ENCODE measurements at regions not wholly inside any gene's neighbourhood (a gene's known extent, or its start where the extent isn't known, plus 50 kb on each side); places are given as distances from the start of the nearest gene placed in this dataset.

DNA sequence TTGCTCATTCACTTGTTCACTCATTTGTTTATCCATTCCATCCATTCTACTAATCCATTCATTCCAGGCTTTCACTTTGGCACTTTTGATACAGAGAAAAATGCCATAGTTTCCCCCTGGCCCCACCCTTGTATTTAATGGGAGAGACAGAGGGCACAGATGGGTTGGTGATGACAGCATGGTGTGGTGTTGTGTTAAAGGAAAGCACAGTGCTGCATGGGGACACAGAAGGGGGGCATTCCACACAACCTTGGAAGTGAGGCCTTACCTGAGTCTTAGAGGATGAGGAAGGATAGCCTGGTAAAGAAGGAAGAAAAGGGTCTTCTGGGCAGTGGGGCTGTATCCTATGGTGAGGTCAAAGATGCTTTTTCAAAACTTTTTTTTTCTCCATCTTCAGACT lies 248.5 kb upstream of the C11orf87 start:
- no peak for DNase-seq

DNA sequence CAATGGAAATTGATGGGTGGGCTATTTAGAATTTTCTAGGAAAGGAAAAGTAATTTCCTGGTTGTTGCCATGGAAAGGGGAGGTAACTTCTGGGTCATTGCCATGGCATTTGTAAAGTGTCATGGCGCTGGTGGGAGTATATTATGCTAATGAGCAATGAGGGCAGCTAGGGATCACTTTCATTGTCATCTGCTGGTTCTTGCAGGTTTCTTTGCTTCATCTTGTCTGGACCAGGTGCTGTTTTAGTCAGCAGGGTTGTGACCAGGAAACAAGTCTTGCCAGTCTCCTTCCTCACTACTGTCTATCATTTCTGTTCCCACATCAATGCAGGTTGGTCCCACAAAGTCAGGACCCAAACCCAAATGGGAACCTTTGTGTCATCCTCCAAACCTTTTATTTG lies 237.6 kb upstream of the C11orf87 start:
- DNase-seq, result no peak

DNA sequence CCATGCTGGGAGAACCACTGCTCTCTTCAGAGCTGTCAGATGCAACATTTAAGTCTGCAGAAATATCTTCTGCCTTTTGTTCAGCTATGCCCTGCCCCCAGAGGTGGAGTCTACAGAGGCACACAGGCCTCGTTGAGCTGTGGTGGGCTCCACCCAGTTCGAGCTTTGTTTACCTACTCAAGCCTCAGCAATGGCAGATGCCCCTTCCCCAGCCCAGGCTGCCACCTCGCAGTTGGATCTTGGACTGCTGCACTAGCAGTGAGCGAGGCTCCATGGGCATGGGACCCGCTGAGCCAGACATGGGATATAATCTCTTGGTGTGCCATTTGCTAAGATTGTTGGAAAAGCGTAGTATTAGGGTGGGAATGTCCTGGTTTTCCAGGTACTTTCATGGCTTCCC lies 229.1 kb upstream of the C11orf87 start:
- no peak for DNase-seq

DNA sequence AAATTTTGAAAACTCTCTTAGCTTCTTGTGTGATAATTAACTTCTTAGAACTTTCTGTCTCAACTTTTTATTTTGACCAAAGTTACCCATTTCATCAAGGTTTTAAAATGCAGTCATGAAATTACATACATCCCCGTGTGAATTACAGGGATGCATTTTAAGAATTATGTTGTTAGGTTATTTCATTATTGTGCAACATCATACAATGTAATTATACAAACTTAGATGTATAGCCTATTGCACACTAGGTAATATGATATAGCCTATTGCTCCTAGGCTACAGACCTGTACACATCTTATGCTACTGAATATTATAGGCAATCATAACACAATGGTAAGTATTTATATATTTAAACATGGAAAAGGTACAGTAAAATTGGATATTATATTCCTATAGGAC lies 228.1 kb upstream of the C11orf87 start:
- no peak for DNase-seq

DNA sequence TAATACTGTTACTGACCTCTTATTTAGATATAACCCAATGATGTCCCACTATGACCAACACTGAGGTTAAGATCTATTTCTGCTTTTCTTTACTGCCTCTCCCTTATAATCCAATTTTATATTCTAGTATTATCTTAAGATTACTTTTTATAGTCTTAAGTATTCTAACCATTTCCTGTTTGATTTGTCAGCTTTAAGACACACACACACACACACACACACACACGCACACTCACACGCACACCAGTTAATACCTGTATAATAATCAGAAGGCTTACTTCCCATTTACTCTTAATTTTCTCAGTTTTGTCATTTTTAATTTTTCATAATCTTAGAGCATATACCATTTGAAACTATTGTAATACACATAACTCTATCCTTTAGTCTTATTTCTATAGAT lies 226.0 kb upstream of the C11orf87 start:
- DNase-seq, result no peak

DNA sequence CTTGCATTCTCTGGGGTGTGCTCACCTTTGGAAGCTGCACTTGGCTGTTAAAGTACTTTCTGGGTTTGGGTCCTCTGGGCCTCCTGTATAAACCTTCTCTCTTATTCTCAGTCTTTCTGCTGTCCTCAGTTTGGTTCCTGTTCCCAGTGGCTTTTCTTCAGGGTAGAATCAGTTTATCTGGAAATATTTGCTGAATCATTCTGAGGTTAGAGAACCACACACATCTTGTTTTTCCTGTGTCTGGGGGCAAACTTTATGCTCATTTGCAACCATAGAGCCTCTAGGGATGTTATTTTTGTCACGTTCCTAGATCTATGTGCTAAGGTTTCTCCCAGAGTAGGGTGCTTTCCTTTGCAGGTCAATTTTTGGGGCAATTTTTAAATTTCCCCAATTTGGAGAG lies 224.3 kb upstream of the C11orf87 start:
- no peak for DNase-seq

DNA sequence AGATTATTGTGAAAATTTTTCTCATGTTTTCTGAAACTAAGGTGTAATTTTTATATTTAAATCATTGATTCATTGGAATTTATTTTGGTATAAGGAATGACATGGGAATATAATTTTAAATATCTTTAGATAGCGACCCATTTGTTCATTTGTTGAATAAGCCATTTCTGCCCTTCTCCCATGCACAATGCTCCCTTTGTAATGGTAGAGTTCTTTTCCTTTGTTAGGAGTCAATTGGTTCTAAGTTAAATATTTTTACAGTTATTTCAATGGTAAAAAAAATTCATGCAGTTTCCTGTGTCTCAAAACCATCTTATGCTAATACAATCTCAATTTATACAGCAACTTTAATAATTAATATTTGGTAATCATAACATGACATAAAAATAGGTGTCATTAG lies 218.8 kb upstream of the C11orf87 start:
- no peak for DNase-seq

DNA sequence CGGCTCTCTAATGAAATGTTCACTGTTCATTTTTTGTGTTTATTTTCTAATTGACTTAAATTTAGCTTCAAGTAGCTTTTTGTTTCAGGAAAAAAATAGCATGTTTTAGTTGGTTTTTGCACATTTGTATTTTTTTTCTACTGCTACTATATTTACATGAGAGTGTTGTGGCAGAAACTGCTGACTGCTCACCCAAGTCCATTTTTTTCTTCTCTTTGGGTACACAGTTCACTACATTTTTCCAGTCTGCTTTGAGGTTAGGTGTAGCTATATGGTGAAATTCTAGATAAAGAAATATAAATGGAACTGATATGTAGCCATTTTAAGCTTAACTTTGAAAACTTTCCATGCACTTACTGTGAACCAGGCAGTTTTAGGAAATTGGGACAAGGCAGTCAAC lies 216.7 kb upstream of the C11orf87 start:
- no peak for DNase-seq

DNA sequence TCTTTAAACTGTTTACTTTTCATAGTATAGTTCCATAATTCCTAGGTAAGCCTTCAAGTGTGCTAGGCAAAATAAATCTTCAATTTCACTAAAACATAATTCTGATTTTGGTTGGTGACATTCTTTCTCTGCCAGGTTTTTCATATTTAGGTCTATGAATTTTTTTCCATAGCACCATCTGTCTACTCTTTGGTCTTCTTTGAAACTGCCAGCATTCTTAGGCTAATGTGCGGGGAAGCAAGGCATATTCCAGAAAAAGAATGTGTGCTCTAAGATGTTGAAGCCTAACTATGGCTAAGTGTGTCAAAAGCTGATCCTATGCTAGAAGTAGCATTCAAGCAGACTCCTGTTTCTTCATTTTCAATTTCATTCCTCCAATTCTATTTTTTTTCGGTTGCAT lies 213.9 kb upstream of the C11orf87 start:
- DNase-seq, result no peak

DNA sequence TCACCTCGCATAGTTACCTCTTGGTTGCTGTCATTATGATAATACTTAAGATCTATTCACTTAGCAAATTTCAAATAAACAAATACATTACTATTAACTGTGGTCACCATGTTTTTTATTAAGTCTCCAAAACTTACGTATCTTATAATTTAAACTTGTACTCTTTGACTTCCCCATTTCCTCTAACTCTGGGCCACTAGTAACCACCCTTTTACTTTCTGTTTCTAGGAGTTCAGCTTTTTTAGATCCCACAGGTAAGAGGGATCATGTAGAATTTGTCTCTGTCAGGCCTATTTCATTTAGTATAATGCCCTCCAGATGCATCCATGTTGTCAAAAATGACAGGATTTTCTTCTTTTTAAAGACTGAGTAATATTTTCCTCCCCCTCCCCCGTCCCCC lies 212.4 kb upstream of the C11orf87 start:
- DNase-seq, result no peak

DNA sequence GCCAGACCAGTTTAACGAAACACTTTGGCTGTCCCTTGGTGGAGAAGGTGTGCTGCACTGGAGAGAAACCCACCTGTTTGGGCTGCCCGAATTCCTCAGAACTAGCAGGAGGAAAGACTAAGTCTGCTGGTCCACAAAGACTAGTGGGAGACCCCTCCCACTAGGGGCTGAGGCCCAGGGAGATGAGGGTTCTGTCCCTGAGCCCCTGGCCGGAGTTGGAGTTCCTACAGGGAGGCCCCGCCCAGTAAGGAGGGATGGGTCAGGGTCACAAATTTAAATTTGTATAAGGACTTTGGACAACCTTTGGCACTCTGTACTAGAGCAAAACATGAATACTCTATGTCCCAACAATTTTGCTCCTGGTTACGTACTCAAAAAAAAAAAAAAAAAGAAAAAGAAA lies 200.8 kb upstream of the C11orf87 start:
- DNase-seq, result no peak

DNA sequence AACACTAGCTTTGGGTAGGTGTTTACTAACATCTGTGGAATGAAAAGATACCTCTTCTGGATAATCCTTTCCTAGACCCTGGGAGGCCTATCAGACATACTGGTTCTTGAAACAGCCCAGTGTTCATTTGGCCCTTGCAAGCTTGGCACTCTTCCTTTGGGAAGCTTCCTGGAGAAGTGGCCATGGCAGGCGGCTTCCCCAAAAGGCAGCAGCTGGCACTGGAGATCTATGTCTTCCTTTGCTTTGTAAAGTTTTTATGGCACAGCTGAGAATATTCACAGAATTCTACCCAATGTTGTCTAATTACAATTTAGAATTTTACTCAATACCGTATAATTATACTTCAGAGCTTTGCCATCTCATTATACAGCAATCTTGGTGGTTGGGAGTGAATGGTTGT lies 199.2 kb upstream of the C11orf87 start:
- DNase-seq, result no peak

DNA sequence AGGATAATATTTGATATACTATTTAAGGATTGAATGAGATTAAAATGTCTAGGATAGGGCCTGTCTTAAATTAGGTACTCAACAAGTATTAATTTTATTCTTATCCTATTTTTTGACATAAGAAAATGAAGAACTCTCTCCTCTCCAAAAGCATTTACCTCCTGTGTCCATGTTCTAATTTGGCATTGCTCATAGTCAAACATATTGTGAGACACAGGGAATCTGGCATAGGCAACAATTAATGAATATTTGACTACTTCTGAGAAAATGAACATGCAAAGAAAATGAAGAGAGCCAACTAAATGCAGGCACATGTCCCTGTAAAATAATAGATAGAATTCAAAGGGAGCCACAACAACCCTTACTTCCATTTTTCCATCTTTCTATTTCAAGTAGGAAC lies 198.5 kb upstream of the C11orf87 start:
- DNase-seq, result no peak

DNA sequence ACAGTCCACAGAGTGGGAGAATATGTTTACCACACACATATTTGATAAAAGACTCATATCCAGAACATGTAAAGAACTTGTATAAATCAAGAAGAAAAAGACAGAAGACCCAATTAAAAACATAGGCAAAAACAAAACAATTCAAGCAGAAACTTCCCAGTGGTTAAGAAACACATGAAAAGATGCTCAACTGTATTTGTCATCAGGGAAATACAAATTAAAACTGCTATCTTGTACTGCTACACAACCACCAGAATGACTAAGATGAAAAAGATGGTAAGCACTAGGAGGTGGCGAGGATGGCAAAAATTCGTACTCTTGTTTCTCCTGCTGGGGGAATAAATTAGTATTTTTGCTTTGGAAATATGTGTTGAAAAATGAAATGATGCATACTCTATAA lies 192.3 kb upstream of the C11orf87 start:
- no peak for DNase-seq

DNA sequence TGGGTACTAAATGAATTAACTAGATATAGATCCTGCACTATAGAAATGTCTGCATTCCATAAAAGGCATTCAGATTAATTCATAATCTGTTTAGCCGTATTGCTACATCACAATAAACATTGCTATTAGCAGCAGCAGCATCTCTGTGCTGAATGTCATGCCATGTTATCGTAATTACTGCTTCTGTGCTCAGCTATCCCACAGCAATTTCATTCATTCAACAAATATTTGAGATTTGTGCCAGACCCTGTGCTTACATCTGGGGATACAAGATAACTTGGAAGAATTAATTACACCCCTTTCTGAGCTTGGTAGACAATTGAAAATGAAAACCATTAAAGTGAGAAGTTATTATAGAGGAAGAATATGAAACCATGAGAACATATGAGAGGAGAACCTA lies 185.8 kb upstream of the C11orf87 start:
- no peak for DNase-seq

DNA sequence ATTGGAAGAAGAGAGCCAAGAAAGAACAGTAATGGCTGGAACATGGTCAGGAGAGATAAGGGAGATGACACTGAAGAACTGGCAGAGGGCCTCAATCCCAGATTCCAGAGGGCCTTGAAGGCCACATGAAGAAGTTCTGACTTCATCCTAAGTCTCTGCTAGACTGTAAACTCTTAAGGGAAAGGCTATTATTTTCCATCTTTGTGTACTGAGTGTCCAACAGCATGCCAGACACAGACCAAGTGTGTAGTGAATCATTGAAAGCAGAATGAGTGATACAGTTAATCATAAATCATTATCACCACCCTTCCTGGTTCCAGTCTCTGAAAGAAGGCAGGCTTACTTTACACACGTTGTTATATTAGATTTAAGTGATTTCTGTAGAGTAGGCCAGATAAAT lies 185.3 kb upstream of the C11orf87 start:
- no peak for DNase-seq

DNA sequence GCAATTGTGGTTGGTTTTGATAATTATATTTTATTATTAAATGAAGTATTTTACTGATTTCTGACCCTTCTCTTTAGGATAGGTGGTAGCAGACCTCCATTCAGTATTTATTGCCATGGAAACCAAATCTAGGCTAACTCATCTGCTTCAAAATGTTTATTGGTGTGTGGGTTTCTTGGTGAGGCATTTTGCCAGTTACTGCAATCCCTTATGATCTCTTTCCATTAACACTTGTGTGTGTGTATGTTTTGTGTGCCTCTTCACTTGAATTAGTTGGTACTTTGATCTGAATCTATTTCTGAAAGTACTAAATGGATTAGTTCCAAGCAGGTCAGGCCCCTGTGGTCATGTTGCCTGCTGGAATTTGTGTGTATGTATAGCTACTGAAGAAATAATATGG lies 184.4 kb upstream of the C11orf87 start:
- DNase-seq, result no peak

DNA sequence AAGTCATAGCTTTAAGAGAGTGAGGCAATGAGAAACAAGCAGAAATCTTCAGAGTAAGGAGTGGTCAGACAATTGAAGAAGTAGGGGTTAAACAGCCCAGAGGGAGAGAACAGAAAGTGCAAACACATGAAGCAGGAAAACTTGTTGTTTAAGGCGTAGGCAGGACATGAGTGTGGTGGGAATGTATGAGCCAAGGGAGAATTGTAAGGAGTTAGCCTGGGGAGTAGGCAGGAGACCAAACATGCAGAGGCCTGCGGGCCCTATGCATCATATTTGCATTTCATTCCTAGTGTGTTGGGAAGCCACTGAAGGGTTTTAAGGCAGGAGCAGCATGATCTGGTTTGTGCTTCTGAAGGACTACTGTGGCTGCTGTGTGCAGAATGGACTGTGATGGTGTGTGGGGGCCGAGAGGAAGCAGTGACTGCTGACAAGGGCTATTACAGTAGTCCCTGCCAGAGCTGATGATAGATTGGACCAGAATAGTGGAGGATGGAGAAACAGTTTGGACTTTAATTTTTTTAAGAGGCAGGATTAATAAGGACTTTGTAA lies 179.9 kb upstream of the C11orf87 start:
- DNase-seq, result no peak

DNA sequence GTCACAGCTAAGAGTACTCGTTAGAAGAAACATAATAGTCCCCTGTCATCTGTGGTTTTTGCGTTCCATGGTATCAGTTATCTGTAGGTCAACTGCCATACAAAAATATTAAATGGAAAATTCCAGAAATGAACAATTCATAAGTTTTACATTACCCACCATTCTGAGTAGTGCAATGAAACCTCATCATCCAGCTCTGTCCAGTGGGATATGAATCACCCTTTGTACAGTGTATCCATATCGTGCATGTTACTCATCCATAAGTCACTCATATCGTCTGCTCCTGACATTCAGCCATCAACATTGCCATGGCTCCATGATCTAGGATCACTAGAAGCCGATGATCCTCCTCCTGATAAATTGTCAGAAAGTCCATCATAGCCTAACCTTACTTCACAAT lies 174.9 kb upstream of the C11orf87 start:
- no peak for DNase-seq

DNA sequence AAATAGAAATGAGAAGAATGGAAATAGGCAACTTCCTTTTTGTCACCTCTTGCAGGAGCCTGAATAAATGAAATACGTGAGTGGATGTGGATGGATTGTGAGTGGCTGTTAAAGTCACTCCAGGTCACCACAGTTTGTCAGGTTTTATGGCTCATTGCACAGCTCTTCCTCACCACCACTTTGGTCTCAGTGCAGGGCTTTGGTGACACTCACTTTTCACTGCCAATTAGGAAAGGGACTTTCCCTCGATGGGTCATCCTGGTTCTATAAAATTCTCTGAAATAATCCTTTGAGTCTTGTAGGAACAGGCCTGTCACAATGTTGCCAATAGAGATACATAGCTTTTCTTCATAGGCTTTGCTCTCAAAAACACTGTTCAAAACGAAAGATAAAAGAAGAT lies 172.4 kb upstream of the C11orf87 start:
- DNase-seq, result no peak

DNA sequence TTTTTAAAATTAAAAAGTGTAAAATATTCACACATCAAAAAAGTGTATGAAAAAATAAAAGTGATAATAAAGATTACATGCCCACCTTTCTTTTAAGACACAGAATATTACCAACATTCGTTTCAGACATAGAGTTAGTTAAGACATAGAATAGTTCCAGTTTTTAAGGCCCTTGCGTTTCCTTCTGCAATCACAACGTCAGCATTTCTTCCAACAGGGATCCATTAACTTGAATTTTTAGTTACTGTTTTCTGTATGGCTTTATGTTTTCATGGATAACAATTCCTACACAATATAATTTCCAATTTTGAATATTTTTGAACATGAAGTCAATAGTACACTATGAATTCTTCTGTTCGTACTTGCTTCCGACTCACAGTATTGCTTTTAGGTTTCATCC lies 170.8 kb upstream of the C11orf87 start:
- DNase-seq, result no peak

DNA sequence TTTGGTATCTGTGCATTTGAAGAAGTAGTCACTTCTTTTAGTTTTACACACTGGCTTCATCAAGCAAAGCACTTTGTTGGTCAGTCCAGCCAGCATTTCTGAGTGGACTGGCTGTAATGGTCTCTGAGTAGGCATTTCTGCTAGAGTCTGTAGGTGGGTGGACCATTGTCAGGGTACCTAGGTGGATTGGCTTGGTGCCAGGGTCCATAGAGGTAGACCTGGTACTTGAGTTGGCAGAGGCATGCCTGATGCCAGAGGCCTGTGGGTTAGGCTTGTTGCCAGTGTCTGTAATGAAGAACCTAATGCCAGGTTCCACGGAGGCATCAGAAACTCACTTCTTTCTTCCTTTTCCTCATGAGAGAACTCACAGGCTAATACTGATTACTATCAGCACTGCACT lies 157.9 kb upstream of the C11orf87 start:
- DNase-seq, result peak in 1 of 2 experiments; percentile 7

DNA sequence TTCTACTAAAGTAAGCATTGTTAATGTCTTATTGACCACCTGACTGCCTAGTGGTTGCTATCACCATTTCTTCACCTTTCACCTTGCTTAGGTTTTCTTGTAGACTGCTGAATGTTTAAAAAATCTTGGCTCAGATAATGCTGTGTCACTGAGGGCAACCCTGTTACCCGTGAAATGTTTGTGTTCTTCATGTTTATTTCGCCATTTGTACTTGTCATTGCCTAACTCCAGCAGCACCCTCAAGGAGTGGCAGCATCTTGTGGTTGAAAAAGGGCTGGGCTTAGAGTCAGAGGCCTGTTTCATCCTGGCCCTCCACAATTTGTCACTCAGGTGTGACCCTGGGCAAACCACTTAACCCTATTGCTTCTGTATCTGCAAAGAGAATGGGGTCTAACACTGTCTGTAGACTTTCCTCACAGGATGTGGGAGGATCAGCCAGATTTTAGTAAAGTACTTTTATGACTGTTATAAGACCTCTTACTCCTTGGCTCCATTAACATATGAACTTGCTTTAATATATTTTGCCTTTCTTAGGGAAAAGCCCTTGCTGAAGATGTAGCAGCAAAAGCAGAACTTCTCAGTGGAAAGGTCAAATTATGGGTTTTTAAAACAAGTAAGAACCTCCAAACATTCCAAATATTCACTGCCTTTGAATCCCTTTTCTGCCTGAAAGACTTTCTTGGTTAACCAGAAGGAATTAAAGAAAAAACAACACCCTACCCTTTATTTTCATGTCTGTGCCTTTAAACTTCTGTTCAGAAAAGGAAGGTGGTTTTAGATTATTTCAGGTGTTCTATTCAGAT lies 154.5 kb upstream of the C11orf87 start:
- no peak for DNase-seq

DNA sequence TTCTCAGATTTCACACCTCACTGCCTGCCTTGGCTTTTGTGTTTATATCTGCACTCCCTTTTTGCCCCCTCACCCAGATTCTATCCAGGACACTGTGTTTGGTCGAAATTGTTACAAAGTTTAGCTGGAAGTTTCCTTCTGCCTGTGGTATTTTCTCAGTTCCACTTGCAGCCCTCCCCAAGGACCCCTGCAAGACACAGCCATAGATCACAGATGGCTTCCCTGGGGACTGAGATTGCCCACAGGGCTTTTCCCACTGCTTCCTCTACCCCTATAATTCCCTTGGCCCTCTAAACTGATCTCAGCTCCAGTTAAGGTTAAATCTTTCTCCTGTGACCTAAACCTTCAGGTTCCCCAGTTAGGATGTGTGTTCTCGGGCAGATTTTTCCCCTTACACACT lies 146.1 kb upstream of the C11orf87 start:
- no peak for DNase-seq

DNA sequence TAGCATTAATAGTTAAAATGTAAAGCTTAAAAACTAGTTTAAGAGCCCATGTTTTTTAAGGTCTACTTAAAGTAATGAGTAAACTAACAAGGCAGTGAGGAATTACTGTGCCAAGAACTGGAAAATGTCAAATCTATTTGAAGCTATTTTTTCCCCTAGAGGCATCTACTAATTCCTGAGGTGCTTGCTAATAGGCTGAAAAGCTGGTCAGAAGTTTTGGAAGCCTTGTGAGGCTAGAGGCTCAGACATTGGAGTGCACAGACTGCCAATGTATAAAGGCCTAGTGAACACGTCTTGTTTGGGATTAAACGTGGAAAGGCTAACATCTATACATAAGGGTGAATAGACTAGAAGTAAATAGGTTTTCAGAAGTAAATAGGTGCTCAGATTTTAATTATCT lies 136.5 kb upstream of the C11orf87 start:
- no peak for DNase-seq
